DND-41 (cell line): ENCODE measurements at regions not wholly inside any gene's neighbourhood (a gene's known extent, or its start where the extent isn't known, plus 50 kb on each side); places are given as distances from the start of the nearest gene placed in this dataset.

ENCODE experiments used
- ATAC-seq: fragments of 200-7000 bp; cut with Tn5 transposase; 3 replicates; pipeline ENCODE4 v1.9.1; 2021; ENCODE audit warnings: low read depth; ENCODE audit not compliant: insufficient read depth
- DNase-seq: peaks from one replicate; pipeline ENCODE4 v3.0.0-alpha.2; 2020
- H2AFZ ChIP-seq: 2 replicates; pipeline ENCODE4 v1.6.0; 2012; ENCODE audit warnings: low read depth, low read length
- H3K27ac ChIP-seq: 2 replicates; pipeline ENCODE4 v1.5.1; 2012; ENCODE audit warnings: low read length, inconsistent platforms
- H3K27me3 ChIP-seq: fragments of 200-600 bp; sonication (generic); 2 replicates; pipeline ENCODE4 v1.6.0; 2012; ENCODE audit warnings: low read length, mild to moderate bottlenecking, inconsistent platforms; ENCODE audit not compliant: insufficient read depth, poor library complexity
- H3K36me3 ChIP-seq: 2 replicates; pipeline ENCODE4 v1.5.1; 2012; ENCODE audit warnings: low read length, inconsistent platforms; ENCODE audit not compliant: insufficient read depth
- H3K4me1 ChIP-seq: 2 replicates; pipeline ENCODE4 v1.5.1; 2012; ENCODE audit warnings: mild to moderate bottlenecking, low read length; ENCODE audit not compliant: insufficient read depth
- H3K4me2 ChIP-seq: 2 replicates; pipeline ENCODE4 v1.6.0; 2012; ENCODE audit warnings: mild to moderate bottlenecking, moderate library complexity, low read length, inconsistent platforms; ENCODE audit not compliant: insufficient read depth
- H3K4me3 ChIP-seq, 2 experiments: fragments of 200-600 bp in 1 of 2; shearing (Covaris generic) in 1 of 2; 2 replicates each; pipeline ENCODE4 v1.5.1; 2012 to 2016; ENCODE audit warnings: inconsistent platforms in 2 of 2, low read length in 2 of 2, mild to moderate bottlenecking in 2 of 2, low read depth in 1 of 2, moderate library complexity in 1 of 2
- H3K79me2 ChIP-seq: 2 replicates; pipeline ENCODE4 v1.6.0; 2012; ENCODE audit warnings: low read length, inconsistent platforms; ENCODE audit not compliant: insufficient read depth
- H3K9ac ChIP-seq: 2 replicates; pipeline ENCODE4 v1.6.0; 2012; ENCODE audit warnings: low read depth, mild to moderate bottlenecking, inconsistent platforms, low read length, moderate library complexity
- H3K9me3 ChIP-seq: 2 replicates; pipeline ENCODE4 v1.5.1; 2012; ENCODE audit warnings: low read length, moderate library complexity, mild to moderate bottlenecking, inconsistent platforms; ENCODE audit not compliant: insufficient read depth, severe bottlenecking
- H4K20me1 ChIP-seq: 2 replicates; pipeline ENCODE4 v1.6.0; 2012; ENCODE audit warnings: low read length; ENCODE audit not compliant: insufficient read depth
- CTCF ChIP-seq: IDR thresholded peaks from 2 replicates; pipeline ENCODE4 v1.5.1; 2012; ENCODE audit warnings: borderline replicate concordance, low read length, moderate library complexity, mild to moderate bottlenecking; ENCODE audit not compliant: poor library complexity, severe bottlenecking; ENCODE audit errors: extremely low read depth
- EZH2 ChIP-seq: IDR thresholded peaks from 3 replicates; pipeline ENCODE4 v1.6.1; 2012; ENCODE audit warnings: borderline replicate concordance, low read depth, mild to moderate bottlenecking, moderate library complexity, low read length, inconsistent platforms; ENCODE audit not compliant: severe bottlenecking

GRCh38 chr22:27122574-27122973 is 465.2 kb downstream of the MIAT start:
- no peak overlapping the region for H3K4me2 ChIP-seq
- no peak overlapping the region for H3K4me3 ChIP-seq
- no peaks in the 10 kb centered on the region for H4K20me1 ChIP-seq
- no peak for DNase-seq
- no peaks in the 10 kb centered on the region for H3K36me3 ChIP-seq
- no peak overlapping the region for H3K9ac ChIP-seq
- H3K9me3 ChIP-seq: no peaks in the 10 kb centered on the region
- TF ChIP-seq CTCF (no peak), EZH2 (no peak)
- H3K27me3 ChIP-seq: peaks cover 5% of the 10 kb centered on the region
- no peaks in the 10 kb centered on the region for H3K4me1 ChIP-seq
- H3K79me2 ChIP-seq: no peaks in the 10 kb centered on the region
- H3K27ac ChIP-seq: no peak overlapping the region
- H2AFZ ChIP-seq: no peak overlapping the region
- no peak for ATAC-seq

GRCh38 chr22:27123880-27124279 is 466.5 kb downstream of the MIAT start:
- Histone ChIP-seq H3K27me3 (peaks cover 5% of the 10 kb centered on the region), H3K79me2 (no peaks in the 10 kb centered on the region), H3K4me3 (no peak overlapping the region), H3K4me1 (no peaks in the 10 kb centered on the region), H3K9ac (no peak overlapping the region), H3K27ac (no peak overlapping the region), H3K4me2 (no peak overlapping the region), H2AFZ (no peak overlapping the region), H3K36me3 (no peaks in the 10 kb centered on the region), H4K20me1 (no peaks in the 10 kb centered on the region), H3K9me3 (no peaks in the 10 kb centered on the region)
- no peak for ATAC-seq
- TF ChIP-seq CTCF: no peak
- no peak for TF ChIP-seq EZH2
- no peak for DNase-seq

GRCh38 chr22:27124351-27124966 is 467.1 kb downstream of the MIAT start:
- H3K4me1 ChIP-seq: no peaks in the 10 kb centered on the region
- TF ChIP-seq EZH2 (no peak), CTCF (no peak)
- H3K79me2 ChIP-seq: no peaks in the 10 kb centered on the region
- peaks cover 5% of the 10 kb centered on the region for H3K27me3 ChIP-seq
- H3K4me3 ChIP-seq: no peak overlapping the region
- DNase-seq (no peak), ATAC-seq (no peak)
- no peaks in the 10 kb centered on the region for H4K20me1 ChIP-seq
- no peak overlapping the region for H3K27ac ChIP-seq
- no peaks in the 10 kb centered on the region for H3K9me3 ChIP-seq
- H3K36me3 ChIP-seq: no peaks in the 10 kb centered on the region
- no peak overlapping the region for H2AFZ ChIP-seq
- H3K9ac ChIP-seq: no peak overlapping the region
- H3K4me2 ChIP-seq: no peak overlapping the region
